Esophagus muscularis mucosa (tissue), 4 donors: ENCODE measurements at regions not wholly inside any gene's neighbourhood (a gene's known extent, or its start where the extent isn't known, plus 50 kb on each side); places are given as distances from the start of the nearest gene placed in this dataset.

Source experiments
- DNase-seq: peaks from one replicate; pipeline ENCODE4 v3.0.0-alpha.2; 2017; ENCODE audit errors: extremely low spot score
- H3K27ac ChIP-seq, 4 donors: fragments of 200-600 bp; sonication (generic); replicated peaks in 1 of 4; 1 replicate in 3 of 4; 2 replicates in 1 of 4; pipeline ENCODE4 v1.5.1; 2016 to 2019; ENCODE audit warnings: mild to moderate bottlenecking in 1 of 4
- H3K27me3 ChIP-seq, 4 donors: fragments of 200-600 bp; sonication (generic); one replicate each; pipeline versions ENCODE4 v1.5.1 to v1.6.0; 2016 to 2019
- H3K36me3 ChIP-seq, 4 donors: fragments of 200-600 bp; sonication (generic); one replicate each; pipeline ENCODE4 v1.5.1; 2016 to 2019
- H3K4me1 ChIP-seq, 4 donors: fragments of 200-600 bp; sonication (generic); one replicate each; pipeline ENCODE4 v1.5.1; 2016 to 2019
- H3K4me3 ChIP-seq, 4 donors: fragments of 200-600 bp; sonication (generic); 1 replicate in 2 of 4; 2 replicates in 2 of 4; pipeline ENCODE4 v1.5.1; 2016 to 2019; ENCODE audit warnings: mild to moderate bottlenecking in 4 of 4, moderate library complexity in 1 of 4
- H3K9me3 ChIP-seq, 4 donors: fragments of 200-600 bp; sonication (generic); 1 replicate in 3 of 4; 2 replicates in 1 of 4; pipeline ENCODE4 v1.5.1; 2016 to 2019
- CTCF ChIP-seq, 3 experiments: fragments of 200-600 bp in 2 of 3; fragments of 450-650 bp in 1 of 3; sonication (generic) in 2 of 3; IDR thresholded peaks; one replicate each; pipeline ENCODE4 v1.5.1; 2017 to 2019; ENCODE audit warnings: antibody characterized with exemption in 3 of 3, mild to moderate bottlenecking in 2 of 3, moderate library complexity in 1 of 3
- EP300 ChIP-seq: sonication (generic); formaldehyde crosslinking; IDR thresholded peaks from one replicate; pipeline ENCODE4 v1.6.1; 2017; ENCODE audit warnings: antibody characterized with exemption
- POLR2A ChIP-seq: fragments of 450-650 bp; IDR thresholded peaks from one replicate; pipeline ENCODE4 v1.6.1; 2017; ENCODE audit warnings: antibody characterized with exemption, moderate library complexity, mild to moderate bottlenecking, low read depth
- POLR2AphosphoS5 ChIP-seq, 2 donors: sonication (generic); formaldehyde crosslinking; IDR thresholded peaks; one replicate each; pipeline ENCODE4 v1.6.1; 2017; ENCODE audit warnings: antibody characterized with exemption in 2 of 2
- WGBS: methylation state at CpG from one replicate; pipeline ENCODE4 v1.1.5; 2018; 5-methylcytosine and 5-hydroxymethylcytosine counted together
- intact Hi-C: fragments of 100-400 bp; cut with DNase I; formaldehyde crosslinking; loops from one replicate; pipeline ENCODE4 v1.15.1; 2023

GRCh38 chr4:30462445-30463090 lies 257.6 kb upstream of the PCDH7 start:
- no peaks in the 10 kb centered on the region for H3K9me3 ChIP-seq

GRCh38 chr4:30471861-30472260 lies 248.3 kb upstream of the PCDH7 start:
- WGBS = 79% methylated on average over 3 of the region's 3 CpGs
- DNase-seq = no peak
- no peak for TF ChIP-seq POLR2A
- TF ChIP-seq POLR2AphosphoS5 (IDR thresholded peaks at IDR 0.05) = no peak
- TF ChIP-seq CTCF (IDR thresholded peaks at IDR 0.05) = no peak
- TF ChIP-seq EP300 = no peak
- Histone ChIP-seq H3K4me1 (no peaks in the 10 kb centered on the region), H3K36me3 (no peaks in the 10 kb centered on the region), H3K27ac (no peak overlapping the region), H3K27me3 (no peaks in the 10 kb centered on the region), H3K4me3 (no peak overlapping the region), H3K9me3 (no peaks in the 10 kb centered on the region)
- intact Hi-C loops = no loop called here

More at GRCh38 chr4:30462445-30463090, 257.6 kb upstream of the PCDH7 start:
- Histone ChIP-seq H3K4me1 (no peaks in the 10 kb centered on the region), H3K27me3 (no peaks in the 10 kb centered on the region), H3K36me3 (no peaks in the 10 kb centered on the region), H3K4me3 (no peak overlapping the region), H3K27ac (no peak overlapping the region)
- 87% methylated on average over 6 of the region's 6 CpGs for WGBS
- intact Hi-C loops = no loop called here
- no peak for DNase-seq
- no peak for TF ChIP-seq EP300
- TF ChIP-seq POLR2AphosphoS5 (IDR thresholded peaks at IDR 0.05) = no peak
- no peak for TF ChIP-seq POLR2A
- no peak for TF ChIP-seq CTCF (IDR thresholded peaks at IDR 0.05)

GRCh38 chr4:30473225-30473624 lies 246.9 kb upstream of the PCDH7 start:
- intact Hi-C loops = no loop called here
- no peak for DNase-seq
- TF ChIP-seq POLR2AphosphoS5 (IDR thresholded peaks at IDR 0.05) (no peak), EP300 (no peak), CTCF (IDR thresholded peaks at IDR 0.05) (no peak), POLR2A (no peak)

GRCh38 chr4:30495251-30495650 lies 224.9 kb upstream of the PCDH7 start:
- Histone ChIP-seq H3K4me3 (no peak overlapping the region), H3K9me3 (peaks cover 0 to 2% (median 0%) of the 10 kb centered on the region in 4 donors), H3K36me3 (no peaks in the 10 kb centered on the region), H3K27me3 (no peaks in the 10 kb centered on the region), H3K27ac (no peak overlapping the region), H3K4me1 (no peaks in the 10 kb centered on the region)
- DNase-seq = no peak
- intact Hi-C loops = no loop called here
- TF ChIP-seq EP300 (no peak), CTCF (IDR thresholded peaks at IDR 0.05) (no peak), POLR2A (no peak), POLR2AphosphoS5 (IDR thresholded peaks at IDR 0.05) (no peak)
- WGBS = 93% methylated on average over 3 of the region's 3 CpGs

More at GRCh38 chr4:30473225-30473624, 246.9 kb upstream of the PCDH7 start:
- 70% methylated on average over 2 of the region's 2 CpGs for WGBS
- H3K4me1 ChIP-seq = no peaks in the 10 kb centered on the region
- H3K36me3 ChIP-seq = no peaks in the 10 kb centered on the region
- H3K9me3 ChIP-seq = no peaks in the 10 kb centered on the region
- H3K4me3 ChIP-seq = no peak overlapping the region
- H3K27ac ChIP-seq = no peak overlapping the region
- H3K27me3 ChIP-seq = no peaks in the 10 kb centered on the region

- H3K36me3 ChIP-seq = no peaks in the 10 kb centered on the region
- no peak for DNase-seq
- no peaks in the 10 kb centered on the region for H3K4me1 ChIP-seq
- 65% methylated on average over 3 of the region's 3 CpGs for WGBS
- H3K27ac ChIP-seq = no peak overlapping the region
- no peaks in the 10 kb centered on the region for H3K27me3 ChIP-seq
- TF ChIP-seq POLR2A (no peak), EP300 (no peak), POLR2AphosphoS5 (IDR thresholded peaks at IDR 0.05) (no peak), CTCF (IDR thresholded peaks at IDR 0.05) (no peak)
- H3K9me3 ChIP-seq = no peaks in the 10 kb centered on the region
- intact Hi-C loops = no loop called here
- no peak overlapping the region for H3K4me3 ChIP-seq
Measured at GRCh38 chr4:30495651-30496310, 224.4 kb upstream of the PCDH7 start.
